H54 (cell line): ENCODE measurements at regions not wholly inside any gene's neighbourhood (a gene's known extent, or its start where the extent isn't known, plus 50 kb on each side); places are given as distances from the start of the nearest gene placed in this dataset.

Experiments used
- DNase-seq: peaks from one replicate; pipeline ENCODE4 v3.0.0; 2011; ENCODE audit warnings: low spot score, mixed read lengths; ENCODE audit not compliant: insufficient read length
- FAIRE-seq: peaks from 3 replicates; lab custom pipeline; 2011; peaks lifted over from hg19 to GRCh38; lab: Jason Lieb, UNC
- POLR2A ChIP-seq: IDR thresholded peaks from 2 replicates; pipeline ENCODE4 v1.6.1; 2011; ENCODE audit warnings: low read depth, mild to moderate bottlenecking, low read length

DNA sequence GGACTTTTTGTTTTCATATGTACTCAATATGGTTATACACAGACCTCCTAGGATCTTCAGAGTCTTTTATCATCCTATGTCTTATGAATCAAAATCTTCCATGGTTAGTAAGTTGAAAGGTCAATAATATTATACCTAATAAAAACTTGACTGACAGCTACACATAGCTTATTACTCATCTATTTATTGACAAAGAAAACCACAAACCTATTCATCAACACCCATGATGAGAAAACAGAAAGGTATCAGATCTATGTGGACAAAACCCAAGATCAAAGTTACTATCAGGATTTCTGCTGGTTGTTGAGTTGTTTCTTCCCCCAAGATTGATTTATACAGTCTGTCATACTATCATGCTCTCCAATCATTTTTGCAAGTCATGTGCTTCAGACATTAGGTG lies 460.1 kb upstream of the MANEA start:
- TF ChIP-seq POLR2A, result no peak
- FAIRE-seq, result no peak
- DNase-seq, result no peak

DNA sequence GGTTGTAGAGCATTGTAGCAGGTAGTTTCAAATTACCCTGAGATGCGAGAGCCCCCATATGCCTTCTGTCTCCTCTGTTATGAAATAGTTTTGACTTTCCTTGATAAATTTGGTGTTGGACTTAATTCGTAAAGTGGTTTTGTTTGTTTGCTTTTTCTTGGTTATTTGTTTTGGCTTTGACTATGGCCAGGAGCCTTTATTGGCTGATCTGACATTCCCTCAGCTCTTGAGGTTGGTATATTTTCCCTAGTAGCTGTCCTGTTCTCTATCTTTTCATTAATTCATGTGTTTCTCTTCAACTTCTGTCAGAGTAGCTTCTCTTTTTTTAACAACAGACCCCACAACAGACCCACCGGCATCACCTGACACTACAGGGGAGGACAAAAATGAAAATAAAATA lies 457.4 kb upstream of the MANEA start:
- TF ChIP-seq POLR2A, result no peak
- FAIRE-seq, result no peak

DNA sequence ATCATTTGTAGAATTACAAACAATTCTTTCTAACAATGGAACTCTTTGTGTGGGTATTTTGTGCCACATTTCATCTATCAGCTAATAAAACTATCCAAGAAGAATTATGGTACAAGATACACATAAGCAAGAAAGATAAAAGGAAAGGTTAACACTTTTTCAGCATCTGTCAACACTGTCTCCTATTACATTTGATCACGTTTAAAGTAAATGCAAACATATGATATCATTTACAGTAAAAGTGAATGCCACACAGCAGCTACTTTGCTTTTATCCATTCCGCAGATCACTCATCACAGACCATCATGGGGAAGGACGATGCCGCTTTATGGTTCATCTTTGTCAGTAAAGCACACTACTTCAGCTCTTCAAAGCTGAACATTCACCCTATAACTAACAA lies 456.4 kb upstream of the MANEA start:
- DNase-seq, result no peak
- FAIRE-seq, result no peak
- no peak for TF ChIP-seq POLR2A

More for the DNA sequence above, 457.4 kb upstream of the MANEA start:
- DNase-seq, result no peak

DNA sequence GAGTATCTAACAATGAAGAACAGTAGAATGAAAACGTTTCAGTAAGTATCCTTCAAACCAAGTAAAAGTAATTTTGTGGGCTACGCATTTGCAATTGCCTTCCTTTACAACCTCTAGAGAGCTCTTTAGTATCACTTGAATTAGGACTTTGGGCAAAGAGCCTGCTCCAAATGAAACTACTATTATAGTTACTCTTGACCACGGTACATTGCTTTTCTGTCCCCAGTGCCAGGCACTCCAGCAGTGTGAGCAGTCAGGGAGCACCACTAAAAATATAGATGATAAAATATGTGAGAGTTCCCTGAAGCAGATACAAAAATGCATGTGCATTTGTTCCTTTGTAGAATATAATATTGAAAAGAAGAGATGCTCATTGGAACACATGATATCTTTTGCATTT lies 450.1 kb upstream of the MANEA start:
- no peak for TF ChIP-seq POLR2A
- no peak for DNase-seq
- no peak for FAIRE-seq

DNA sequence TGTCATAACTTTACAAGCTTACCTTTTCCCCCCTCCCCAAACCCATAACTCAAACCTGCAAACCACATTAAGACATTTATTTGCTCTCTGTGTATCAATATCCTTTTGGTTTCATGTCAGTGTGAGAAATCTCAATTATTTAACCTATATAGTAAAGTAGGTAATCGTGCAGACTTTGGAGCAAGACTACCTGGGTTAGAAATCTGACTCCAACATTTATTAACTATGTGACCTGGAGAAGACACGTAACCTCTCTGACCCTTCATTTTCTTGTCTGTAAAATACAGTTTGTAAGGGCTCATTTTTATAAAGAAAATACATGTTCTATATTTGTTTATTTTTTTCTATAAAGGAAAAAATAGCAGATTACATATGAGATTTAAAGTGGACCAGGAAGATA lies 448.9 kb upstream of the MANEA start:
- no peak for DNase-seq
- FAIRE-seq, result no peak
- TF ChIP-seq POLR2A, result no peak

DNA sequence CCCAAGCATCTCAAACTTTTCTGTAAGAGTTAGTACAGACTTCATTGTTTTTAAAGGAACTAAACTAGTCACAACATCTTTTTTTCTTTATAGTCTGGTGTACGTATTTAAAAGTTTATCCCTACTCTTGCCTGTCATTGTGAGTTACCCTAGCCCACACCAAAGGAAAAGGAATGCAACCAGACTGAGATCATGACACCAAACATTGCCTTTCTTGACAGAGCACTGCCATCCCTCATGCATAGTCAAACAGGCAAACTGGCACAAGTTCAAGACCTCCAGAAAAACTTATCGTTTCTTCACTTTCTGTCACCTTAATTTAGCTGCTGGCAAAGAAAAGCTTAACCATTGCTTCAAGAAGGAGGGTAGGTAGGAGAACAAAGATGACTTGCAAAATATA lies 448.4 kb upstream of the MANEA start:
- FAIRE-seq (no peak), DNase-seq (no peak)
- no peak for TF ChIP-seq POLR2A

DNA sequence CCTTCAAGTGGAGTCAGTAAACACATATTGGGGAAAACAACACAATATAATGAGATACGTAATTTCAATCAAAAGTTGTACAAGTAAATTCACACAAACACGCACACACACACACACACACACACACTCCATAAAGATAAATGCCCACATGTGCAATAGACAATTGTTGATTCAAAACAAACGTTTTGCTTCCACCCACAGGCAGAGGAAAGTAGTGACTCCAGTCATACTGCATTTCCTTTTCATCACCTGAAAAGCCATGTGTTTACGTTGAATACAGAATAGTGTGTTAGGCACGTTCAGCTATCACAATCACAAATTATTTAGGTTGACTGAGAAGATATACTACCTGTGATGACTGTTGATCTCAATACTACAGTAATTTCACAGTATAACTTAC lies 443.8 kb upstream of the MANEA start:
- FAIRE-seq, result no peak

DNA sequence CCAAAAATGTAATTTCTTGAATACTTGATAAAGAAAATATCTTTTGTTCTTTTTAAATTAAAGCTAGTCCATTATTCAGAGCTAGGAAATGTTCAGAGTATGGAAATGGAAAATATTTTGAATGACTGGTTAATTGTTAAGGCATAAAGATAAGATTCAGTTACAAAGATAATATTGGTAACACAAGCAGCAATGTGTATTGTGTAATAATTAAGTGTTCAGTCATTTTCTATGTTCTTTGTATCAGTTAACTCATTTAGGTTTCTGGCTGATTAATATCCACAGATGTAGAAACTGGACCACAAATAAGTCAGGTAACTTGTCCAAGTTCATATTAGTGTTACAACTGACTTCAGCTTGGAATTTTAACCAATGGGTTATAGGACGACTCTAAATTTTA lies 442.2 kb upstream of the MANEA start:
- no peak for FAIRE-seq
- no peak for DNase-seq
- no peak for TF ChIP-seq POLR2A

More for the DNA sequence above, 443.8 kb upstream of the MANEA start:
- no peak for TF ChIP-seq POLR2A
- DNase-seq, result no peak

DNA sequence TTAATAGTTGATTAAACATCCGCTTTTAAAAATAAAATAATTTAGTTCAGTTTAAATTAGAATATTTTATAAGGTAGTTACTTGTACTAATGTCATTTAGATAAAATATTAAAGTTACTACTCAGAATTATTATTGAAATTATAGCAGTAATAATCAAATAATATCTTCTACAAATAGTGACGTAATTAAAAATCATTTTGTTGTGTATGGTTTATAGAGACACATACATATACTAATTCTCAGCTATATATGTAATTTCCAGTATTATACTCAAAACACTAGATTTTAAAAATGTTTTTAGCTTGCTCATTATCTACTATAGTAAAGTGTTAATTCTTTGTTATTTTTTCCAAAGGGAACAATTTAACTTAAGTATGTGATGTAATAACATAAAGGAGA lies 435.2 kb upstream of the MANEA start:
- no peak for DNase-seq
- no peak for FAIRE-seq
- TF ChIP-seq POLR2A, result no peak

DNA sequence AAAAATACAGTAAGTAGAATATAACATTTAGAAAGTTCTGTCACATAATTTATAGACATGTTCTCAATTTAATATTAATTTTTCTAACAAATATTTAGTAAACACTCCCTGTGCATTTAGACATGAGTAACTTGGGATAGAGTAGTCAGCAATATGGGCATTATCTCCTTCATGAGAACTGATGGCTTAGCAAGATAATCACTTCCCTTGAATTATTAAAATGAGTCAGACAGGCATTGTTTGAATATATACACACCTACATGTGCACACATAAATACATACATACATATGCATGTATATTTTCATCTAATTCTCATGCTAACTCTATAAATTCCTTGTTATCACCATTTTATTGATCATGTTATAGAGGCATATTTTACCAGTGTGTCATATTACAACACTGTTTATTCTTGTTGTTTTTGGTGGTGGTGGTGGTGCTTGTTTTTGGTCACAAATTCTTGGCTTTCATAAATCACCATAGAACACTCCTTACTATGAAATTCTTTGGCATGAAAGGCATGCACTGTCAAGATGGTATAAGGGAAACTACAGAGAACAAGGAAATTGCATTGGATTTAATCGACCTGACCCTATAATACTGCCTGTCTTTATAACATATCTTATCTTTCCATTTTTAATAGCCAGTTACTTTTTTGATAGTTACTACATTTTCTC lies 434.5 kb upstream of the MANEA start:
- DNase-seq (no peak), FAIRE-seq (no peak)
- no peak for TF ChIP-seq POLR2A

DNA sequence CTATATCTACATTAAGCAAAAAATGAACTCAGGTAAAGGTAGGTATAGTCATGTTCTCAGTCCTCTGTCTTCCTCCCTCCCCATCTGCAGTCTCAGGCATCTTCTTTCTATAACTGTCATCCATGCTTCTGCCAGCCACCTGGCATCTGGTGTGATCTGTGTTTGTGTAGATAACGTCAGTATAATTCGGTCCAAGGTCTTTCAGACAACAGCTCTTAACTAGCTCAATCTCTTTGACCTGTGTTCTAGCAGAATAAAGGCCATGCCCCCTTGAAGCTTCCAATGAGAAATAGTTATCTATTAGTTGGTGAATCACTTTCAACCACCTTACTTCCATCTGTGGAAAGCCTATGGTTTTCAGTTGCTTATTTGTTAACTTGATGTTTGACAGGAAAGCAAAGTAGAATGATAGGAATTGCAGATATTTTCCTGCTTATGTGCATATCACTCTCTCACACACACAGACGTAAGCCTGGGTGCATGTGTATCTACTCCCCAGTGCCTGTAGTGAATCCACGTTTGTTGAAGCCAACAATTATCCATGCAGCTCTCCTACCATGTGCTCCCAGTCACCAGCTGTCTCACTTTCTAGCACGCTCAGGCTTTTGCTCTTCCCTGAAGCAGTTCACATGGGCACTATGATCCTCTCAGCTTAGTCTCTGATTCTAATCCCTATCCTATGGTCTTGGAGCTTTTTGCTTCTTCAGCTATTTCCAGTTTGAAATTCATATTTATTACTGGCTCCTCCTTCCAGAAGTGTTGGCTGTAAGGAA lies 433.7 kb upstream of the MANEA start:
- no peak for TF ChIP-seq POLR2A
- DNase-seq (no peak), FAIRE-seq (no peak)

DNA sequence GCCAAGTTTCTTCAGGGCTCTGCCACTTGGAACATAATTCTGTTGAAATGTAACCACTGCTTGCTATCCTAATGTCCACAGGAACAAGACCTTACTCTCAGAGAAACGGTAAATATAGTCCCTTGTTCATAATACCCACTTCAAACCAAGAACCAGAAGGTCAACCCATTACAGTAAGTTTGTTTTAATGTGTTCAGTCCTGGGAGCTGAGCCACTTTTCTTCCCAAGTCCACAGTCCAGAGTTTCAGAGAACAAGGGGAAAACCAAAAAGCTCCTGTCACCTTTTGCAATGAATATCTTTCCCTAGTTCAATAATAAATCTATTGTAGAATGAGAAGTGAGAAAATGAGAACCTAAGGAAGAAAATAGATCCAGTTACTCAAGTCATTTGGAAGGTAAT lies 431.9 kb upstream of the MANEA start:
- FAIRE-seq (no peak), DNase-seq (no peak)
- TF ChIP-seq POLR2A, result no peak

DNA sequence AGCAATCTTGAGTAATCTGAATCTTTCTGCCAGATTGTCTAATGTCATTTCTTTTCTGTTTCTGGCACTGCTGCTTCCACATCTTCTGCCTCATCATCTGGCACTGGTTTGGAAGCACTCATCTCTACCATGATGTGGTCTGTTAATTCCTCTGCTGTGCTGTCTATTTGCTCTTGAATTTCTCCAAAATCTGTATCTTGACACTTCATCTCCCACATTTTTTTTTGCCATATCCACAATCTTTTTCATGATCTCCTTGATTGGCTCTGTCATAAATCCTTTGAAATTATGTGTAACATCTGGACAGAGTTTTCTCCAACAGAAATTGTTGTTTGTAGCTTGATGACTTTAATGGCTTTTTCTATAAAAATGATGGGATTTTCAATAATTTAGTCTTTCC lies 417.8 kb upstream of the MANEA start:
- FAIRE-seq (no peak), DNase-seq (no peak)
- TF ChIP-seq POLR2A, result no peak

DNA sequence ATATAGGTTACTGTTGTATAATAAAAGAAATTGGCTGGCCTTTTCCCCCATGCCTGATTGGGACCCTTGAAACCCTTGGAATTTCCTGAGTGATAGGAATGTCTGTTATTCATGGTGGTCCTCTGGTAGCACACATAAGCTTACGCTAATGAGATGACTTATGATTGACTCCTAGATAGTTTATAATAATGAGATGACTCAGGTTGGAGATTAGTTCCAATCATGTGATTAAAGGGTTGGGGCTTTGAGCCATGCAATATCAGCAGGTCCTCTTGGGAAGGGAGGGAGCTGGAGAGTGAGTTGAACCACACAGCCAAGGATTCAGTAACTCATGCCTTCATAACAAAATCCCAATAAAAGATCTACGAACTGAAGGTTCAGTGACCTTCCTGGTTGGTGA lies 407.6 kb upstream of the MANEA start:
- no peak for TF ChIP-seq POLR2A
- FAIRE-seq (no peak), DNase-seq (no peak)

DNA sequence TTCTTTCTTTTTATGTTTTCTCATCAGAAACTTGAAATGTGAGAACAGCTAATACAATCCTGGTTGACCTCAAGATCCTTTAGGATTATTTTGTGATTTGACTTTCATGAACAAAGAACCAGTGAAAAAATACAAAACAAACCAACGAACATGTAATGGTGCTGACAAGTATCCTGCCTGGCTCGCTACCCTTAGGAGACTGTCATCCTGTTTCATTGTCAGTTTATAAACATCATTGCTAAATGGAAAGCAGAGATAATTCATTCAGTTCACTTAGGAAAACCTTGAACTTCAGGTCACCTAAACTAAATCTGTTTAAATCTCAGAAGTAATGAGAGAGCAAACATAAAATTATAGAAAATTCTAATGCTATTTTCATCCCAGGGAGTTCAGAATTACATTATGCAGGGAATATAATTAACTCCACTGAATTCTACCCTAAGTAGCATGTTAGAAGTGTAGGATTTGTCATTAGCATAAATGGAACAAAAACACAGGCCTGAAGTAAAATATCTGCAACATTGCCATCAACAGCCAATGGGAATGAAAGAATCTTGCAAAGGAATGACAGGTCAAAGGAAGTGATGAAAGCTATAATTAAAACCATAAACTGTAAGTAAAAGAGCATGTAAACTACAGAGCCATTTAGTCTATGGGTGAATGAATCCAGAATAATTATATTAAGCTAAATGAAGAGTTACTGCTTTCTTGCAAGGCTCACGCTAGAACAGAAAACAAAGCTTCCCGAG lies 401.2 kb upstream of the MANEA start:
- no peak for FAIRE-seq
- no peak for TF ChIP-seq POLR2A
- no peak for DNase-seq
